ENCODE measurements at regions not wholly inside any gene's neighbourhood (a gene's known extent, or its start where the extent isn't known, plus 50 kb on each side); places are given as distances from the start of the nearest gene placed in this dataset.
A peak's percentile ranks its signal among the peaks of the same experiment; 100 is the strongest.
"Not testable (repeated sequence)": the region's sequence is repeated elsewhere in the genome, so short reads cannot be mapped to it uniquely, and the experiment has no call there.

- not testable (repeated sequence) for DNase-seq
Observed at GRCh38 chr7:128561116-128561722, 84.7 kb downstream of the METTL2B start.

DNA sequence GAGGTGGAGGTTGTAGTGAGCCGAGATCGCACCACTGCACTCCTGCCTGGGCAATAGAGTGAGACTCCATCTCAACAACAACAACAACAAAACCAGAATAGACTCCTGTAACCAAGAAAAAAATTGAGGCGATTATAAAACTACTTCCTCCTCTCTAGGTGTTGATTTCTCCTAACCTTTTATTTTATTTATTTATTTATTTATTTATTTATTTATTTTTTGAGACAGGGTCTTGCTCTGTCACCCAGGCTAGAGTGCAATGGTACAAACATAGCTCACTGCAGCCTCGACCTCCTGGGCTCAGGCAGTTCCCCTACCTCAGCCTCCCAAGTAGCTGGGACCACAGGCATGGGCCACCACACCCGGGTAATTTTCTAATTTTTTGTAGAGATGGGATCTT, 86.2 kb downstream of the METTL2B start:
- DNase-seq: not testable (repeated sequence)

- not testable (repeated sequence) for DNase-seq
Observed at GRCh38 chr7:128564123-128564700, 87.7 kb downstream of the METTL2B start.

DNA sequence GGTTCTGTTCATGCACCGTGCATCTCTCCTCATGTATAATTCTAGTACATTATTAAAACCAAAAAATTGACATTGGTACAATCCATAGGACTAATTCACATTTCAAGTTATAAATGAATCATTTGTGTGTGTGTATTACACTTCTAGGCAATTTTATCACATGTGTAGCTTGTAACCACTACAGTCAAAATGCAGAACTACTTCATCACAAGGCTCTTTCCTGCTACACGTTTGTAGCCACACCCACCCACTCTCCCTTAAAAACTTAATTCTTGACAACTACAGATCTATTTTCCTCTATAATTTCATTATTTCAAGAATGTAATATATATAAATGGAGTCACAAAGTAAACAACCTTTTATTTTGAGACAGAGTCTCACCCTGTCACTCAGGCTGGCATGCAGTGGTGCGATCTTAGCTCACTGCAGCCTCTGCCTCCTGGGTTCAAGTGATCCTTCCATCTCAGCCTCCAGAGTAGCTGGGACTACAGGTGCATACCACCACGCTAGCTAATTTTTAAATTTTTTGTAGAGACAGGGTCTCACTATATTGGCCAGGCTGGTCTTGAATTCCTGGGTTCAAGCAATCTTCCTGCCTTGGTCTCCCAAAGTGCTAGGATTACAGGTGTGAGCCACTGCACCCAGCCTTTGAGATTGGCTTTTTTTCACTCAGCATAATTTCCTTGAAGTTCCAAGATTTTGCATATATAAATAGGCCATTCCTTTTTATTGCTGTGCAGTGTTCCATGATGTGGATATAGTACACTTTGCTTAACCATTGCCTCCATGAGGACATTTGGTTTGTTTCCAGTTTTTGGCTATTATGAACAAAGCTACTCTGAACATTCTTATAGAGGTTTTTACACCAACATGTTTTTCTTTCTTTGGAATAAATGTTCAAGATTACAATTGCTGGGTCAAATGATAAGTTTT, 88.7 kb downstream of the METTL2B start:
- DNase-seq: not testable (repeated sequence)

- DNase-seq: not testable (repeated sequence)
Observed at GRCh38 chr7:128575277-128575676, 96.8 kb upstream of the GARIN1A start.

DNA sequence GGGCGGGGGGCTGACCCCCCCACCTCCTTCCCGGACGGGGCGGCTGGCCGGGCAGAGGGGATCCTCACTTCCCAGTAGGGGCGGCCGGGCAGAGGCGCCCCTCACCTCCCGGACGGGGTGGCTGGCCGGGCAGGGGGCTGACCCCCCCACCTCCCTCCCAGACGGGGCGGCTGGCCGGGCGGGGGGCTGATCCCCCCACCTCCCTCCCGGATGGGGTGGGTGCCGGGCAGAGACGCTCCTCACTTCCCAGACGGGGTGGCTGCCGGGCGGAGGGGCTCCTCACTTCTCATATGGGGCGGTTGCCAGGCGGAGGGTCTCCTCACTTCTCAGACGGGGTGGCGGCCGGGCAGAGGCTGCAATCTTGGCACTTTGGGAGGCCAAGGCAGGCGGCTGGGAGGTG, 95.1 kb upstream of the GARIN1A start:
- DNase-seq: not testable (repeated sequence)

DNA sequence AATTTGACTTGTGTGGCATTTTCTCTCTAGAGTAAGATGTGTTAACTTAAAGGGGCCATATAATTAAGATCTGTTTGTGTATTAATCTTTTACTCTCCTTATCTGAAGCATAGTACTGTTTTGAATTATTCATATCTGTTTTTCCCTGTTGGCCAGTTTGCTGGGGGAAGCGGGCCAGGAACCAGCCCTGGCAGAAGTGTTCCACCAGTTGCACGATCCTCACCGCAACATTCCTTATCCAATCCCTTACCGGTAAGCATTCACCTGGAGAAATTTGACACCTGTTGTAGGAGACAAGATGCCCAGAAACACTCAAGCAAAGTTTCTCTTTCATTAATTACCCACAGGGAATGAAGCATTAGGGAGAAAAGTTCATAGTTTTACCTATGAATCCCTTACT, 92.2 kb upstream of the GARIN1A start:
- DNase-seq: not testable (repeated sequence)

DNA sequence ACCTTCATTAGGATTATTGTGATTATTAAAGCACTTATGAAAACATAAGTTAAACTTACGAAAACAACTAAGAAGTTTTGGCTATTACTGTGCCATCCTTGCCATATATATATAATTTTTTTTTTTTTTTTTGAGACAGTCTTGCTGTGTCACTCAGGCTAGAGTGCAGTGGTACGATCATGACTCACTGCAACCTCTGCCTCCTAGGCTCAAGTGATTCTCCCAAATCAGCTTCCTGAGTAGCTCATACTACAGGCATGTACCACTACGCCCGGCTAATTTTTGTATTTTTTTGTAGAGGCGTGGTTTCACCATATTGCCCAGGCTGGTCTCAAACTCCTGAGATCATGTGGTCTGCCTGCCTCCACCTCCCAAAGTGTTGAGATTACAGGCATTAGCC, 91.0 kb upstream of the GARIN1A start:
- not testable (repeated sequence) for DNase-seq

DNA sequence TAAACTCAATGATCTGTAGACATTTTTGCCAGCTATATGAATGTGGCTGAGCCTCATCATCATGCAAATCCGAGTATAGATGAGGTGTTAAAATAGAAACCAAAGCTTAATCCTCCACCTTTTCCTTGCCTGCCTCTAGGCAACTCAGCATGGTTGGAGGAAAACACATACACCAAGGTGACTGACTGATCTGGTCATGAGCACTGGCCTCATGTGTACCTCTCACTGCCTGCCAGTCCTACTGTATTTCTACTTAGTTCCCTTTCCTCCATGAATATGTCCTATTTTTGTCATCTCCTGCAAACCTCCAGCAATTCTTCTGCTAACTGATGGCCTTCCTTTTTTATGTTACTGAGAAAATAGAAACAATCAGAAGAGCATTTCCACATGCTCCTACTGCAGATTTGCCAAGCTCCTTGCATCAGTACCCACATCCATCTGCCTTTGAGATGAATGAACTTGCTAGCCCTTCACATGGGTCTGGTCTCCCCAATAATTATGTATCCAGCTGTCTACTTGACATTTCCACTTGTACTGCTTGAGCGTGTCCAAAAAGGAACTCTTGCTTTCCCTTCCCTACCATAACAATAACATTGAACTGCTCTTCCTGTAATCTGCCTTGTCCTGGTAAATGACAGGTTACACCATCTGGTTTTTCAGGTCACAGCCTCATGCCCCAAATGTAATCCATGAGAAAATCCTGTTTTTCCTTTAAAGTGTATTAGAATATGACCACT, 90.1 kb upstream of the GARIN1A start:
- DNase-seq: not testable (repeated sequence)

- not testable (repeated sequence) for DNase-seq
Observed at GRCh38 chr7:128586715-128587114, 85.4 kb upstream of the GARIN1A start.

DNA sequence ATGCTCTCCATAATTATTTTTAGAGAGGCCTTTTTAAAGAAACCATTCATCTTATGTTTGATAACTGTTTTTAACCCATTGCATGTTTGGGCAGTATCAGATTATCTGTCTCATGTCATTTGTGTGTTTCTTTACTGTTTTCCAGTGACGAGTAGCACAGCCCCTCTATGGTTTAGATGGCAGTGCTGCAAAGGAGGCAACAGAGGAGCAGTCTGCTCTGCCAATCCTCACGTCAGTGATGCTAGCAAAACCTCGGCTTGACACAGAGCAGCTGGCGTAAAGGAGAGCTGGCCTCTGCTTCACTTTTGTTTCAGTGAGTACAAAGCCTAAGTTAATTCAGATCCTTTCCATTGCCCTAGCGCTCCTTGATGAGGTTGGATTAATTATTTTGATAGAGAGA, 80.4 kb upstream of the GARIN1A start:
- DNase-seq: no peak

DNA sequence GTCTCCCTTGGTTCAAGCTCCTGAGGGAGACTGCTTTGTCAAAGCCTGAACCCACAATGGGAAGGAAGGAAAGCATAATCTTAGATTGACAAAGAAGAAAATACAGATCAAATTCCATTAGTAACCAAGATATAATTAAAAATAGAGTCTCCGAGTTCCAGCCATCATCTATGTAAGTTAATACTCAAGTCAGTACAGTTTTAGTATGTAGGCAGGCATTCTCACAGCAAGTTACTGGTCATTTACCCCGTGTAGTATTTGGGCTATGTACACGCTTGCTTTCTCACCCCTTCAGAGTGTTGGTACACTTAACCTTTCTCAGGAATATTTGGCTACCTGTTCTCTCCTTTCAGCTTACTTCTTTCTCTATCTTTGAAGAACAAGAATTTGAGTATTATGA, 79.9 kb upstream of the GARIN1A start:
- not testable (repeated sequence) for DNase-seq

GRCh38 chr7:128594061-128594460, 78.0 kb upstream of the GARIN1A start:
- DNase-seq: not testable (repeated sequence)

DNA sequence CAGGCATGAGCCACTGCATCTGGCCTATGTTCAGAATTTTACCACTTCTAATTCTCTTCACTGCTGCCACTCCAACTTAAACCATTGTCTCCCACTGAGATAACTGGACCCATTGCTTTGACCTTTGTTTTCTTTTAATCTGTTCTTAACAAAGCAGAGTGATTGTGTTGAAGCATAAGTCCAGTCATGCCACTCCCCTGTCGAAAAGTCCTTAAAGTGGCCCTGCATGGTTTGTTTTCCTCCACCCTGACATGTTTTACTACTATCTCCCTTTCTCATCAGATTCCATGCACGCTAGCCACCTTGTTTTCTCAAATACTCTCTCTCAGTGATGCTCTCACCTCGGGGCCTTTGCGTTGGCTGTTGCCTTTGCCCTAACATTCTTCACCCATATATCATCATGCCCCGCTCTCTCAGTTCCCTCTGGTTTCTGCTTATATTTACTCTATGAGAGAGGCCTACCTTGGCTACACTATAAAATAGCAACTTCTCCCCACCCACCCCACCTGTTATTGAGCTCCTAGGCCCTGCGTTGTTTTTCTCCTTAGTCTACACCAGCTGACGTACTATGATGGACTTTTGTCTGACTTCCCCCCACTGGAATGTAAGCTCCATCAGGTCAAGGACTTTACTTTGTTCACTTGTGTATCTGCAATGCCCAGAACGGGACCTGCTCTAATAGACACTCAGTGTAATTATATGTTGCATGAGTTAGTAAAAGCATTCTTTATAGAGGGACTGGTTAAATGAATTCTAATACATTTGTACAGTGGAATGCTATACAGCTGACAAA, 75.6 kb upstream of the GARIN1A start:
- not testable (repeated sequence) for DNase-seq

DNA sequence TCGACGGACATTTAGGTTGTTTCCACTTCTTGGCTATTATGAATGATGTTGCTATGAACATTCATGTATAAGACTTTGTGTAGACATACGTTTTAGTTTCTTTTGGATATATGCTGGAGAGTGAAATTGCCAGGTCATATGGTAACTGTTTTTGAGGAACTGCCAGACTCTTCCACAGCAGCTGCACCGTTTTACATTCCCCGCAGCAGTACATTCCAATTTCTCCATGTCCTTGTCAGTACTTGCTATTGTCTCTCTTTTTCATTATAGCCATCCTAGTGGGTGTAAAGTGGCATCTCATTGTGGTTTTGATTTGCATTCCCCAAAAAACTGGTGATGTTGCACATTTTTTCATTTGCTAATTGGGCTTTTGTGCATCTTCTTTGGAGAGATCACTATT, 73.1 kb upstream of the GARIN1A start:
- not testable (repeated sequence) for DNase-seq

GRCh38 chr7:128608678-128609421, 63.2 kb upstream of the GARIN1A start:
- DNase-seq: peak; percentile 6 to 51

DNA sequence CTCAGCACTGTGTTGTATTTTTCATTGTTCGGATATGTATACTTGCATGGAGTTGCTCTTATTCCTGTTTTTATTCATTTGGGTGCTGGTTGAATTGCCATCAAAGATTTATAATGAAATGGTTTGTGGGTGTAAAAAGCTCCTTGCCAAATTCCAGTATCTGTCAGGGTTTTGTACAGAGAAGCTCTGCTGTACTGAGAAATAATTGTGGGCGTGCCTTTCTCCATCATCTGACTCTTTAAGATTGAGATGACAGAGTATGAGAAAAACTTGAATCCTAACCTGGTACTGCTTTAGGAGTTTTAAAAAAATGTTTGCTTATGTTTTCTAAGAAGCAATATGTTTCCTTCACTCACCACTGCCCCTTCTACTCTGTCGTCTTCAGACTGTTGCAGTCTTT, 58.7 kb upstream of the GARIN1A start:
- not testable (repeated sequence) for DNase-seq

DNA sequence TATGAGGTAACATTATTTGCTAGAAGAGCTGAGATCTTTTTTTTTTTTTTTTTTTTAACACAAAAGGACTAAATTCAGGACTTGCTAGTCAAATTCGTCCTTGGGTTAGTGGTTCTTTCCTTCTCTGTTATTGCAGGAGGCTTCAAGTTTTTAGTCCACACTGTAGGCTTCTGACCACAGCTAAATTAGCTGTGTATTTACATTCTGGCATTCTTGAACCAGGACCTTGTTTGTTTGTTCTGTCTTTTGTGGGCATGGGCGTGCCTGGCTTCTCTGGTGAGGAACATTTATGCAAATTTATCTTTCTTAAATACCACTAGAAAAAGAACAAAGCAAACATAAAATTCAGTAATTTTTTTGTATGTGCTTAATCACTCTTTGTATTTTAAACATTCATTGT, 57.3 kb upstream of the GARIN1A start:
- DNase-seq: not testable (repeated sequence)

DNA sequence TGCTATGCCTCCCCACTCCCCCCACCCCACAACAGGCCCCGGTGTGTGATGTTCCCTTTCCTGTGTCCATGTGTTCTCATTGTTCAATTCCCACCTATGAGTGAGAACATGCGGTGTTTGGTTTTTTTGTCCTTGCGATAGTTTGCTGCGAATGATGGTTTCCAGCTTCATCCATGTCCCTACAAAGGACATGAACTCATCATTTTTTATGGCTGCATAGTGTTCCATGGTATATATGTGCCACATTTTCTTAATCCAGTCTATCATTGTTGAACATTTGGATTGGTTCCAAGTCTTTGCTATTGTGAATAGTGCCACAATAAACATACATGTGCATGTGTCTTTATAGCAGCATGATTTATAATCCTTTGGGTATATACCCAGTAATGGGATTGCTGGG, 55.3 kb upstream of the GARIN1A start:
- not testable (repeated sequence) for DNase-seq

All from SW 1271 (cell line).